D721Med (cell line): ENCODE measurements at regions not wholly inside any gene's neighbourhood (a gene's known extent, or its start where the extent isn't known, plus 50 kb on each side); places are given as distances from the start of the nearest gene placed in this dataset.

Source experiments
- DNase-seq: peaks from one replicate; pipeline ENCODE4 v3.0.0; 2011; ENCODE audit warnings: low spot score; ENCODE audit not compliant: insufficient read length
- FAIRE-seq: peaks from 2 replicates; lab custom pipeline; 2011; peaks lifted over from hg19 to GRCh38; lab: Jason Lieb, UNC
- CTCF ChIP-seq: IDR thresholded peaks from 2 replicates; pipeline ENCODE4 v1.5.1; 2012; ENCODE audit warnings: mild to moderate bottlenecking, control low read depth; ENCODE audit not compliant: insufficient read depth; ENCODE audit errors: missing control alignments

- DNase-seq (no peak), FAIRE-seq (no peak)
- TF ChIP-seq CTCF = no peak
These were observed 109.2 kb upstream of the GPC1 start for GRCh38 chr2:240326246-240326645.

GRCh38 chr2:240326886-240327285 lies 108.6 kb upstream of the GPC1 start:
- DNase-seq (no peak), FAIRE-seq (no peak)
- TF ChIP-seq CTCF = no peak

- FAIRE-seq (no peak), DNase-seq (no peak)
- TF ChIP-seq CTCF = no peak
These were observed 107.9 kb upstream of the GPC1 start for GRCh38 chr2:240327566-240327965.

GRCh38 chr2:240328526-240328925 lies 106.9 kb upstream of the GPC1 start:
- FAIRE-seq (no peak), DNase-seq (no peak)
- no peak for TF ChIP-seq CTCF

GRCh38 chr2:240329116-240329665 lies 106.3 kb upstream of the GPC1 start:
- DNase-seq (no peak), FAIRE-seq (no peak)
- no peak for TF ChIP-seq CTCF

GRCh38 chr2:240329778-240330177 lies 105.7 kb upstream of the GPC1 start:
- no peak for TF ChIP-seq CTCF
- DNase-seq (no peak), FAIRE-seq (no peak)

GRCh38 chr2:240333985-240334384 lies 101.5 kb upstream of the GPC1 start:
- DNase-seq (no peak), FAIRE-seq (no peak)
- TF ChIP-seq CTCF = no peak
